D721Med (cell line): ENCODE measurements at regions not wholly inside any gene's neighbourhood (a gene's known extent, or its start where the extent isn't known, plus 50 kb on each side); places are given as distances from the start of the nearest gene placed in this dataset.

ENCODE experiments used
- DNase-seq: peaks from one replicate; pipeline ENCODE4 v3.0.0; 2011; ENCODE audit warnings: low spot score; ENCODE audit not compliant: insufficient read length
- FAIRE-seq: peaks from 2 replicates; lab custom pipeline; 2011; peaks lifted over from hg19 to GRCh38; lab: Jason Lieb, UNC
- CTCF ChIP-seq: IDR thresholded peaks from 2 replicates; pipeline ENCODE4 v1.5.1; 2012; ENCODE audit warnings: mild to moderate bottlenecking, control low read depth; ENCODE audit not compliant: insufficient read depth; ENCODE audit errors: missing control alignments

GRCh38 chr18:21162786-21163185 lies 51.2 kb upstream of the ROCK1 start:
- DNase-seq (no peak), FAIRE-seq (no peak)
- no peak for TF ChIP-seq CTCF

- FAIRE-seq, result no peak
- no peak for TF ChIP-seq CTCF
- no peak for DNase-seq
These were observed 52.3 kb upstream of the ROCK1 start for GRCh38 chr18:21163647-21164547.

- DNase-seq (no peak), FAIRE-seq (no peak)
- no peak for TF ChIP-seq CTCF
These were observed 53.0 kb upstream of the ROCK1 start for GRCh38 chr18:21164548-21165095.

- no peak for DNase-seq
- no peak for FAIRE-seq
- TF ChIP-seq CTCF, result no peak
These were observed 56.2 kb upstream of the ROCK1 start for GRCh38 chr18:21167641-21168377.

- no peak for TF ChIP-seq CTCF
- DNase-seq (no peak), FAIRE-seq (no peak)
These were observed 57.3 kb upstream of the ROCK1 start for GRCh38 chr18:21168880-21169279.

- DNase-seq (no peak), FAIRE-seq (no peak)
- TF ChIP-seq CTCF, result no peak
These were observed 64.2 kb upstream of the GREB1L start for GRCh38 chr18:21177822-21178221.
